Mesenchymal stem cell (in vitro differentiated cells and primary cell): ENCODE measurements at regions not wholly inside any gene's neighbourhood (a gene's known extent, or its start where the extent isn't known, plus 50 kb on each side); places are given as distances from the start of the nearest gene placed in this dataset.

ENCODE experiments used
- DNase-seq: peaks from one replicate; pipeline ENCODE4 v3.0.0-alpha.2; 2013
- H2AFZ ChIP-seq: one replicate; pipeline ENCODE4 v1.6.1; 2013; ENCODE audit warnings: low read depth, mild to moderate bottlenecking, control low read depth, inconsistent platforms, low read length, moderate library complexity
- H2AK5ac ChIP-seq: 2 replicates; pipeline ENCODE4 v1.6.1; 2013; ENCODE audit warnings: low read length, moderate library complexity, mild to moderate bottlenecking, inconsistent platforms; ENCODE audit not compliant: severe bottlenecking
- H2BK120ac ChIP-seq: one replicate; pipeline ENCODE4 v1.6.1; 2013; ENCODE audit warnings: low read depth, mild to moderate bottlenecking, inconsistent platforms, low read length, moderate library complexity
- H2BK12ac ChIP-seq, 2 experiments: one replicate each; pipeline ENCODE4 v1.6.1; 2013; ENCODE audit warnings: inconsistent platforms in 2 of 2, low read length in 2 of 2, mild to moderate bottlenecking in 2 of 2, moderate library complexity in 2 of 2, control low read depth in 1 of 2
- H2BK15ac ChIP-seq: one replicate; pipeline ENCODE4 v1.6.1; 2013; ENCODE audit warnings: mild to moderate bottlenecking, low read depth, inconsistent platforms; ENCODE audit not compliant: poor library complexity, severe bottlenecking
- H2BK5ac ChIP-seq: 2 replicates; pipeline ENCODE4 v1.6.1; 2013; ENCODE audit warnings: low read depth, mild to moderate bottlenecking, low read length, control low read depth, inconsistent platforms; ENCODE audit not compliant: poor library complexity, severe bottlenecking
- H3K14ac ChIP-seq, 2 experiments: one replicate each; pipeline ENCODE4 v1.6.1; 2013; ENCODE audit warnings: inconsistent platforms in 2 of 2, low read length in 2 of 2, control low read depth in 1 of 2, mild to moderate bottlenecking in 1 of 2, moderate library complexity in 1 of 2
- H3K18ac ChIP-seq, 2 experiments: one replicate each; pipeline ENCODE4 v1.6.1; 2013; ENCODE audit warnings: inconsistent platforms in 2 of 2, low read length in 2 of 2, control low read depth in 1 of 2, low read depth in 1 of 2, mild to moderate bottlenecking in 1 of 2
- H3K23ac ChIP-seq, 2 experiments: one replicate each; pipeline ENCODE4 v1.6.1; 2013; ENCODE audit warnings: inconsistent platforms in 2 of 2, low read length in 2 of 2, mild to moderate bottlenecking in 2 of 2, moderate library complexity in 2 of 2, control low read depth in 1 of 2
- H3K27ac ChIP-seq: 2 replicates; pipeline ENCODE4 v1.5.1; 2013; ENCODE audit warnings: mild to moderate bottlenecking, moderate library complexity, low read length, control low read depth, inconsistent platforms; ENCODE audit not compliant: poor library complexity, severe bottlenecking
- H3K27me3 ChIP-seq, 2 experiments: 2 replicates each; pipeline versions ENCODE4 v1.6.1 to v1.7.0; 2013; ENCODE audit warnings: low read length in 2 of 2, mild to moderate bottlenecking in 2 of 2, moderate library complexity in 2 of 2, control low read depth in 1 of 2, inconsistent platforms in 1 of 2; ENCODE audit not compliant: control insufficient read depth in 1 of 2, insufficient read depth in 1 of 2
- H3K36me3 ChIP-seq, 2 experiments: 2 replicates each; pipeline versions ENCODE4 v1.6.1 to v1.7.0; 2013; ENCODE audit warnings: low read length in 2 of 2, control low read depth in 1 of 2, inconsistent platforms in 1 of 2, low read depth in 1 of 2, mild to moderate bottlenecking in 1 of 2; ENCODE audit not compliant: insufficient read depth in 2 of 2, control insufficient read depth in 1 of 2
- H3K4ac ChIP-seq, 2 experiments: one replicate each; pipeline ENCODE4 v1.6.1; 2013; ENCODE audit warnings: inconsistent platforms in 2 of 2, low read length in 2 of 2, mild to moderate bottlenecking in 2 of 2, moderate library complexity in 2 of 2, control low read depth in 1 of 2, low read depth in 1 of 2
- H3K4me1 ChIP-seq: 2 replicates; pipeline ENCODE4 v1.6.1; 2013; ENCODE audit warnings: low read depth, low read length, control low read depth; ENCODE audit not compliant: control insufficient read depth, insufficient read depth
- H3K4me2 ChIP-seq: 2 replicates; pipeline ENCODE4 v1.6.1; 2013; ENCODE audit warnings: low read length, mild to moderate bottlenecking, inconsistent platforms; ENCODE audit not compliant: poor library complexity, severe bottlenecking
- H3K4me3 ChIP-seq, 2 experiments: 2 replicates each; pipeline versions ENCODE4 v1.5.1 to v1.7.0; 2013; ENCODE audit warnings: low read length in 2 of 2, mild to moderate bottlenecking in 2 of 2, control low read depth in 1 of 2, low read depth in 1 of 2; ENCODE audit not compliant: insufficient read depth in 1 of 2
- H3K79me1 ChIP-seq: replicated peaks from 2 replicates; pipeline ENCODE4 v1.6.1; 2013; ENCODE audit warnings: mild to moderate bottlenecking, control low read depth, low read length, inconsistent platforms; ENCODE audit not compliant: poor library complexity, severe bottlenecking
- H3K9ac ChIP-seq: 2 replicates; pipeline ENCODE4 v1.7.0; 2013; ENCODE audit warnings: mild to moderate bottlenecking, low read length, moderate library complexity
- H3K9me3 ChIP-seq: 2 replicates; pipeline ENCODE4 v1.7.0; 2013; ENCODE audit warnings: mild to moderate bottlenecking, low read length; ENCODE audit not compliant: control insufficient read depth
- H4K8ac ChIP-seq: one replicate; pipeline ENCODE4 v1.6.1; 2013; ENCODE audit warnings: inconsistent platforms, mild to moderate bottlenecking, low read length, moderate library complexity
- H4K91ac ChIP-seq: one replicate; pipeline ENCODE4 v1.6.1; 2013; ENCODE audit warnings: mild to moderate bottlenecking, low read length, inconsistent platforms
- WGBS: methylation state at CpG from one replicate; pipeline ENCODE4 v1.1.7; 2013; ENCODE audit warnings: mixed read lengths; 5-methylcytosine and 5-hydroxymethylcytosine counted together

GRCh38 chr10:113310347-113310746 is 242.5 kb upstream of the HABP2 start:
- Histone ChIP-seq H3K9me3 (peaks cover 8% of the 10 kb centered on the region), H2BK12ac (no peak overlapping the region), H3K9ac (no peak overlapping the region)

GRCh38 chr10:113313048-113313602 is 239.7 kb upstream of the HABP2 start:
- Histone ChIP-seq H3K4ac (no peak overlapping the region), H3K27me3 (peaks cover 0 to 25% of the 10 kb centered on the region in 2 experiments), H2BK12ac (no peak overlapping the region), H3K27ac (no peak overlapping the region), H2BK5ac (no peak overlapping the region), H3K9ac (no peak overlapping the region), H2AFZ (no peak overlapping the region), H2BK120ac (no peak overlapping the region), H3K23ac (no peak overlapping the region), H4K91ac (no peak overlapping the region), H3K4me3 (no peak overlapping the region), H2BK15ac (no peak overlapping the region), H3K4me2 (no peak overlapping the region), H3K18ac (no peak overlapping the region), H3K79me1 (no peaks in the 10 kb centered on the region), H3K36me3 (no peaks in the 10 kb centered on the region), H3K4me1 (no peaks in the 10 kb centered on the region), H3K9me3 (peaks cover 8% of the 10 kb centered on the region), H3K14ac (no peak overlapping the region), H4K8ac (no peak overlapping the region), H2AK5ac (no peak overlapping the region)
- DNase-seq, result no peak
- 97% methylated on average over 5 of the region's 5 CpGs for WGBS

More at GRCh38 chr10:113310347-113310746, 242.5 kb upstream of the HABP2 start:
- Histone ChIP-seq H2AK5ac (no peak overlapping the region), H2BK120ac (no peak overlapping the region), H3K4ac (no peak overlapping the region), H3K79me1 (no peaks in the 10 kb centered on the region), H2BK15ac (no peak overlapping the region), H3K4me1 (no peaks in the 10 kb centered on the region), H3K4me2 (no peak overlapping the region), H4K8ac (no peak overlapping the region), H3K36me3 (no peaks in the 10 kb centered on the region), H3K23ac (no peak overlapping the region), H3K14ac (no peak overlapping the region), H3K4me3 (no peak overlapping the region), H4K91ac (no peak overlapping the region), H3K18ac (no peak overlapping the region), H2BK5ac (no peak overlapping the region), H3K27ac (no peak overlapping the region), H2AFZ (no peak overlapping the region), H3K27me3 (peaks cover 0 to 13% of the 10 kb centered on the region in 2 experiments)
- 62% methylated on average over 5 of the region's 7 CpGs for WGBS
- DNase-seq, result no peak

GRCh38 chr10:113313722-113314121 is 239.1 kb upstream of the HABP2 start:
- Histone ChIP-seq H2AK5ac (no peak overlapping the region), H3K4me1 (no peaks in the 10 kb centered on the region), H2BK15ac (no peak overlapping the region), H2BK12ac (no peak overlapping the region), H3K4me2 (no peak overlapping the region), H2BK5ac (no peak overlapping the region), H3K27ac (no peak overlapping the region), H3K23ac (no peak overlapping the region), H2BK120ac (no peak overlapping the region), H3K36me3 (no peaks in the 10 kb centered on the region), H3K79me1 (no peaks in the 10 kb centered on the region), H4K91ac (no peak overlapping the region), H3K27me3 (peaks cover 0 to 25% of the 10 kb centered on the region in 2 experiments), H2AFZ (no peak overlapping the region), H3K9ac (no peak overlapping the region), H3K4me3 (no peak overlapping the region), H3K4ac (no peak overlapping the region), H3K18ac (no peak overlapping the region), H3K14ac (no peak overlapping the region), H4K8ac (no peak overlapping the region), H3K9me3 (peaks cover 8% of the 10 kb centered on the region)
- no peak for DNase-seq
- 85% methylated on average over 4 of the region's 4 CpGs for WGBS

- DNase-seq, result no peak
- H2BK12ac ChIP-seq, result no peak overlapping the region
- H3K18ac ChIP-seq, result no peak overlapping the region
- H3K27me3 ChIP-seq, result peaks cover 0 to 19% of the 10 kb centered on the region in 2 experiments
- no peak overlapping the region for H3K4me2 ChIP-seq
- peaks cover 8% of the 10 kb centered on the region for H3K9me3 ChIP-seq
- peaks cover 1% of the 10 kb centered on the region for H3K4me1 ChIP-seq
- no peak overlapping the region for H3K4ac ChIP-seq
- H4K91ac ChIP-seq, result no peak overlapping the region
- H2AK5ac ChIP-seq, result no peak overlapping the region
- H3K36me3 ChIP-seq, result no peaks in the 10 kb centered on the region
- H3K9ac ChIP-seq, result no peak overlapping the region
- H2BK120ac ChIP-seq, result no peak overlapping the region
- no peak overlapping the region for H3K23ac ChIP-seq
- H4K8ac ChIP-seq, result no peak overlapping the region
- H2BK15ac ChIP-seq, result no peak overlapping the region
- H3K27ac ChIP-seq, result no peak overlapping the region
- no peak overlapping the region for H2AFZ ChIP-seq
- no peak overlapping the region for H3K14ac ChIP-seq
- no peak overlapping the region for H2BK5ac ChIP-seq
- H3K79me1 ChIP-seq, result no peaks in the 10 kb centered on the region
- H3K4me3 ChIP-seq, result no peak overlapping the region
- WGBS, result 92% methylated on average over 4 of the region's 4 CpGs
Measured at GRCh38 chr10:113316506-113316905, 236.3 kb upstream of the HABP2 start.
